ENCODE measurements at regions not wholly inside any gene's neighbourhood (a gene's known extent, or its start where the extent isn't known, plus 50 kb on each side); places are given as distances from the start of the nearest gene placed in this dataset.

GRCh38 chr14:87784386-87784785 is 208.6 kb downstream of the GALC start:
- TF ChIP-seq CTCF (conservative IDR thresholded peaks at IDR 0.05) (no peak), ZFX (IDR thresholded peaks at IDR 0.05) (no peak)

Measured in C4-2B (cell line).